ENCODE measurements at regions not wholly inside any gene's neighbourhood (a gene's known extent, or its start where the extent isn't known, plus 50 kb on each side); places are given as distances from the start of the nearest gene placed in this dataset.

DNA sequence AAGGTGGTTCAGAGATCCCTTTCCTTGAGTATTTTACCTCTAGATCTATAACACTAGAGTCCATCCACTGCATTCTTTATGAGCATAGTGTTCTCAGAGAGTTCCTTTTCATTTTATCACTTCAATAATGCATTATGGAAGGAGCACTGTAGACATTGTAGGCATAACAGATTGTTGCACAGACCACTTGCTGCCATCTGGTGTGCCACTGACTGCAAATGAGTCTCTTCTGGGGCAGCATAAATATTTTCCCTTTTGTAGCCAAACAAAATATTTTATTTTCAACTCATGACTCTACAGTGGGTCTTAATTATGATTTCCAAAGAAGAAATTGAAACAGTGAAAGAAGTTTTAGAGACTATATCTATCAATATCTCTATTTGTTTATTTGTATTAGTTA is 290.4 kb downstream of the OLFM3 start:
- DNase-seq (ENCODE audit: low read depth, low spot score) (no peak), ATAC-seq (no peak)
- in situ Hi-C loops (cut with HindIII; ENCODE audit: low pct_unique_long_range_greater_than_20kb, low sequenced_read_pairs) (no loop called here), intact Hi-C loops (cut with micrococcal nuclease; ENCODE audit: unreplicated experiment) (no loop called here)
- Histone ChIP-seq H3K27me3 (ENCODE audit: control insufficient read depth, insufficient read depth, low read length) (no peaks in the 10 kb centered on the region), H3K9me3 (ENCODE audit: control insufficient read depth, insufficient read depth, low read depth, low read length) (no peaks in the 10 kb centered on the region), H3K27ac (ENCODE audit: low read length) (no peak overlapping the region), H3K4me3 (ENCODE audit: low read depth in 2 of 2, low read length in 2 of 2) (no peak overlapping the region), H3K36me3 (ENCODE audit: control insufficient read depth, insufficient read depth, low read length) (no peaks in the 10 kb centered on the region), H3K4me1 (ENCODE audit: control insufficient read depth, insufficient read depth, low read length) (no peaks in the 10 kb centered on the region)
- ChIA-PET CTCF (no interaction called here), POLR2A (no interaction called here)
- TF ChIP-seq, protein P1, sequence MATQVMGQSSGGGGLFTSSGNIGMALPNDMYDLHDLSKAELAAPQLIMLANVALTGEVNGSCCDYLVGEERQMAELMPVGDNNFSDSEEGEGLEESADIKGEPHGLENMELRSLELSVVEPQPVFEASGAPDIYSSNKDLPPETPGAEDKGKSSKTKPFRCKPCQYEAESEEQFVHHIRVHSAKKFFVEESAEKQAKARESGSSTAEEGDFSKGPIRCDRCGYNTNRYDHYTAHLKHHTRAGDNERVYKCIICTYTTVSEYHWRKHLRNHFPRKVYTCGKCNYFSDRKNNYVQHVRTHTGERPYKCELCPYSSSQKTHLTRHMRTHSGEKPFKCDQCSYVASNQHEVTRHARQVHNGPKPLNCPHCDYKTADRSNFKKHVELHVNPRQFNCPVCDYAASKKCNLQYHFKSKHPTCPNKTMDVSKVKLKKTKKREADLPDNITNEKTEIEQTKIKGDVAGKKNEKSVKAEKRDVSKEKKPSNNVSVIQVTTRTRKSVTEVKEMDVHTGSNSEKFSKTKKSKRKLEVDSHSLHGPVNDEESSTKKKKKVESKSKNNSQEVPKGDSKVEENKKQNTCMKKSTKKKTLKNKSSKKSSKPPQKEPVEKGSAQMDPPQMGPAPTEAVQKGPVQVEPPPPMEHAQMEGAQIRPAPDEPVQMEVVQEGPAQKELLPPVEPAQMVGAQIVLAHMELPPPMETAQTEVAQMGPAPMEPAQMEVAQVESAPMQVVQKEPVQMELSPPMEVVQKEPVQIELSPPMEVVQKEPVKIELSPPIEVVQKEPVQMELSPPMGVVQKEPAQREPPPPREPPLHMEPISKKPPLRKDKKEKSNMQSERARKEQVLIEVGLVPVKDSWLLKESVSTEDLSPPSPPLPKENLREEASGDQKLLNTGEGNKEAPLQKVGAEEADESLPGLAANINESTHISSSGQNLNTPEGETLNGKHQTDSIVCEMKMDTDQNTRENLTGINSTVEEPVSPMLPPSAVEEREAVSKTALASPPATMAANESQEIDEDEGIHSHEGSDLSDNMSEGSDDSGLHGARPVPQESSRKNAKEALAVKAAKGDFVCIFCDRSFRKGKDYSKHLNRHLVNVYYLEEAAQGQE (IDR thresholded peaks at IDR 0.05; ENCODE audit: insufficient read depth in 1 of 2, low read depth in 2 of 2, low read length in 1 of 2), result no peak
- TF ChIP-seq SIN3A (IDR thresholded peaks at IDR 0.05; ENCODE audit: borderline replicate concordance, insufficient read depth, low read depth, low read length) (no peak), POLR2AphosphoS5 (IDR thresholded peaks at IDR 0.05; ENCODE audit: low read depth, low read length) (no peak)
- TF ChIP-seq, protein P2, sequence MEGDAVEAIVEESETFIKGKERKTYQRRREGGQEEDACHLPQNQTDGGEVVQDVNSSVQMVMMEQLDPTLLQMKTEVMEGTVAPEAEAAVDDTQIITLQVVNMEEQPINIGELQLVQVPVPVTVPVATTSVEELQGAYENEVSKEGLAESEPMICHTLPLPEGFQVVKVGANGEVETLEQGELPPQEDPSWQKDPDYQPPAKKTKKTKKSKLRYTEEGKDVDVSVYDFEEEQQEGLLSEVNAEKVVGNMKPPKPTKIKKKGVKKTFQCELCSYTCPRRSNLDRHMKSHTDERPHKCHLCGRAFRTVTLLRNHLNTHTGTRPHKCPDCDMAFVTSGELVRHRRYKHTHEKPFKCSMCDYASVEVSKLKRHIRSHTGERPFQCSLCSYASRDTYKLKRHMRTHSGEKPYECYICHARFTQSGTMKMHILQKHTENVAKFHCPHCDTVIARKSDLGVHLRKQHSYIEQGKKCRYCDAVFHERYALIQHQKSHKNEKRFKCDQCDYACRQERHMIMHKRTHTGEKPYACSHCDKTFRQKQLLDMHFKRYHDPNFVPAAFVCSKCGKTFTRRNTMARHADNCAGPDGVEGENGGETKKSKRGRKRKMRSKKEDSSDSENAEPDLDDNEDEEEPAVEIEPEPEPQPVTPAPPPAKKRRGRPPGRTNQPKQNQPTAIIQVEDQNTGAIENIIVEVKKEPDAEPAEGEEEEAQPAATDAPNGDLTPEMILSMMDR (IDR thresholded peaks at IDR 0.05), result no peak
- BruUV-seq (replicated peaks), result no TSS peak

DNA sequence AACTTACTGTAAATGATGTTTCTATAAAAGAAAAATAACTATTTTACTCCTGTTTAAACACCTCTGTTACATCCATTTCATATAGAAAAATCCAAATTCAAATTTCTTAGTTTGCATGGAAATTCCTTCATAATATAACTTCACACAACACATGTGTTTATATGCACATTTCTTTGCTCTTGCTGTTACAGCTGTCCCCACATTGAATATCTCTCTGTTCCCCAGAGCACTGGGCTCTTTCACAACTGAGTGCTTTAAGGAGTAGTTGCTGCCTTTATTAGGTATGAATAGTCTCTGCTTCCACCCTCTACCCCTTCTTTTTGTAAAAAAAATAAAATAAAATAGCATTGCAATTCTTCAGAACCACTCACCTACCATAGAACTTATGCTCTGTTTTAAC is 287.0 kb downstream of the OLFM3 start:
- H3K4me1 ChIP-seq (ENCODE audit: control insufficient read depth, insufficient read depth, low read length), result no peaks in the 10 kb centered on the region
- in situ Hi-C loops (cut with HindIII; ENCODE audit: low pct_unique_long_range_greater_than_20kb, low sequenced_read_pairs), result no loop called here
- POLR2A ChIA-PET, result no interaction called here
- TF ChIP-seq POLR2AphosphoS5 (IDR thresholded peaks at IDR 0.05; ENCODE audit: low read depth, low read length) (no peak), TCF7L2 (IDR thresholded peaks at IDR 0.05; ENCODE audit: low read depth, low read length) (no peak), SIN3A (IDR thresholded peaks at IDR 0.05; ENCODE audit: borderline replicate concordance, insufficient read depth, low read depth, low read length) (no peak)
- TF ChIP-seq, protein P2 (IDR thresholded peaks at IDR 0.05), result no peak
- TF ChIP-seq, protein P1 (IDR thresholded peaks at IDR 0.05; ENCODE audit: insufficient read depth in 1 of 2, low read depth in 2 of 2, low read length in 1 of 2), result no peak
- intact Hi-C loops (cut with micrococcal nuclease; ENCODE audit: unreplicated experiment), result no loop called here
- no peak overlapping the region for H3K27ac ChIP-seq (ENCODE audit: low read length)
- DNase-seq (ENCODE audit: low read depth, low spot score), result no peak
- no peaks in the 10 kb centered on the region for H3K9me3 ChIP-seq (ENCODE audit: control insufficient read depth, insufficient read depth, low read depth, low read length)
- H3K36me3 ChIP-seq (ENCODE audit: control insufficient read depth, insufficient read depth, low read length), result no peaks in the 10 kb centered on the region
- CTCF ChIA-PET, result no interaction called here
- no peaks in the 10 kb centered on the region for H3K27me3 ChIP-seq (ENCODE audit: control insufficient read depth, insufficient read depth, low read length)
- ATAC-seq, result no peak
- no TSS peak for BruUV-seq (replicated peaks)
- H3K4me3 ChIP-seq (ENCODE audit: low read depth in 2 of 2, low read length in 2 of 2), result no peak overlapping the region

All from Panc1 (cell line).